PC-3 (cell line): ENCODE measurements at regions not wholly inside any gene's neighbourhood (a gene's known extent, or its start where the extent isn't known, plus 50 kb on each side); places are given as distances from the start of the nearest gene placed in this dataset.

Experiments used
- ATAC-seq: fragments of 200-7000 bp; cut with Tn5 transposase; 2 replicates; pipeline ENCODE4 v1.9.1; 2020; ENCODE audit warnings: mild to moderate bottlenecking, moderate library complexity
- BruUV-seq: library from RNA; stranded (reverse); fragments of 400-500 nt; replicated peaks from 2 replicates; lab custom pipeline; 2021; lab: Mats Ljungman, UMichigan
- CTCF ChIA-PET: fragments of 300-600 bp; sonication (Branson Sonifier 250); formaldehyde crosslinking; loops from one replicate; lab custom pipeline; 2022; ENCODE audit warnings: antibody characterized with exemption; lab: Charles Lee
- POLR2A ChIA-PET: fragments of 300-600 bp; sonication (Branson Sonifier 250); formaldehyde crosslinking; loops from one replicate; lab custom pipeline; 2022; ENCODE audit warnings: antibody characterized with exemption; ENCODE audit not compliant: unreplicated experiment; lab: Charles Lee
- DNase-seq: peaks from one replicate; pipeline ENCODE4 v3.0.0-alpha.2; 2015
- H2AFZ ChIP-seq: fragments of 300-600 bp; sonication (generic); 2 replicates; pipeline ENCODE4 v1.6.0; 2016; ENCODE audit warnings: antibody characterized with exemption, low read length
- H3F3A ChIP-seq: fragments of 300-600 bp; sonication (generic); one replicate; pipeline ENCODE4 v1.6.0; 2017; ENCODE audit warnings: antibody characterized with exemption, low read length, control low read depth, mild to moderate bottlenecking; ENCODE audit not compliant: unreplicated experiment
- H3K27ac ChIP-seq: fragments of 300-600 bp; sonication (generic); 2 replicates; pipeline ENCODE4 v1.5.1; 2016; ENCODE audit warnings: mild to moderate bottlenecking, low read length
- H3K27me3 ChIP-seq: fragments of 300-600 bp; sonication (generic); 2 replicates; pipeline ENCODE4 v1.6.1; 2016; ENCODE audit warnings: low read length, mixed read lengths
- H3K36me3 ChIP-seq: fragments of 300-600 bp; sonication (generic); 2 replicates; pipeline ENCODE4 v1.6.1; 2016; ENCODE audit warnings: low read depth, mixed run types, low read length, mixed read lengths
- H3K4me1 ChIP-seq: fragments of 300-600 bp; sonication (generic); 2 replicates; pipeline ENCODE4 v1.5.1; 2016; ENCODE audit warnings: low read length; ENCODE audit not compliant: insufficient read depth
- H3K4me2 ChIP-seq: fragments of 300-600 bp; sonication (generic); 2 replicates; pipeline ENCODE4 v1.6.0; 2016; ENCODE audit warnings: low read length
- H3K4me3 ChIP-seq: fragments of 300-600 bp; sonication (generic); 2 replicates; pipeline ENCODE4 v1.5.1; 2016; ENCODE audit warnings: mild to moderate bottlenecking, low read length, mixed read lengths
- H3K79me2 ChIP-seq: fragments of 300-600 bp; sonication (generic); 2 replicates; pipeline ENCODE4 v1.6.1; 2017; ENCODE audit warnings: low read length, mixed read lengths
- H3K9ac ChIP-seq: fragments of 300-600 bp; sonication (generic); 2 replicates; pipeline ENCODE4 v1.6.0; 2016; ENCODE audit warnings: mild to moderate bottlenecking, low read length
- H3K9me2 ChIP-seq: fragments of 300-600 bp; sonication (generic); replicated peaks from 2 replicates; pipeline ENCODE4 v1.6.1; 2016; ENCODE audit warnings: mixed run types, low read length, mixed read lengths
- H3K9me3 ChIP-seq: fragments of 300-600 bp; sonication (generic); 2 replicates; pipeline ENCODE4 v1.6.1; 2016; ENCODE audit warnings: low read length, mixed read lengths
- H4K20me1 ChIP-seq: fragments of 300-600 bp; sonication (generic); 2 replicates; pipeline ENCODE4 v1.6.1; 2016; ENCODE audit warnings: low read length, mixed read lengths
- CTCF ChIP-seq: fragments of 300-600 bp; sonication (generic); conservative IDR thresholded peaks from 2 replicates; pipeline ENCODE4 v1.5.1; 2017; ENCODE audit warnings: antibody characterized with exemption, low read depth, mild to moderate bottlenecking, low read length
- EZH2 ChIP-seq: fragments of 300-600 bp; sonication (generic); IDR thresholded peaks from one replicate; pipeline ENCODE4 v1.6.1; 2017; ENCODE audit warnings: antibody characterized with exemption, mild to moderate bottlenecking, low read length; ENCODE audit not compliant: unreplicated experiment
- EZH2phosphoT487 ChIP-seq: fragments of 300-600 bp; sonication (generic); IDR thresholded peaks from 2 replicates; pipeline ENCODE4 v1.6.1; 2018; ENCODE audit warnings: mild to moderate bottlenecking, antibody characterized with exemption, low read length, borderline replicate concordance
- intact Hi-C: fragments of 100-400 bp; cut with micrococcal nuclease; formaldehyde crosslinking; loops from 2 replicates; pipeline ENCODE4 v1.9.0; 2023

GRCh38 chr3:87837076-87837475 lies 221.7 kb downstream of the CGGBP1 start:
- BruUV-seq: no TSS peak
- POLR2A ChIA-PET: no interaction called here
- ATAC-seq: no peak
- Histone ChIP-seq H3K9ac (no peak overlapping the region), H3K36me3 (no peaks in the 10 kb centered on the region), H3K9me3 (peaks cover 5% of the 10 kb centered on the region), H3K27ac (no peak overlapping the region), H2AFZ (no peak overlapping the region), H3F3A (no peaks in the 10 kb centered on the region), H3K79me2 (no peaks in the 10 kb centered on the region), H3K9me2 (no peaks in the 10 kb centered on the region), H3K4me3 (no peak overlapping the region), H4K20me1 (no peaks in the 10 kb centered on the region), H3K4me2 (no peak overlapping the region), H3K4me1 (peaks cover 8% of the 10 kb centered on the region; the same call in 1 of the 2 replicates), H3K27me3 (no peaks in the 10 kb centered on the region)
- no peak for TF ChIP-seq CTCF
- TF ChIP-seq EZH2: no peak
- no peak for TF ChIP-seq EZH2phosphoT487
- no peak for DNase-seq
- intact Hi-C loops: loop anchor here (10.0 kb wide), 1 partner anchor 272 kb away; no protein-coding TSS in a partner anchor
- CTCF ChIA-PET: no interaction called here

GRCh38 chr3:87836026-87836425 lies 222.8 kb downstream of the CGGBP1 start:
- DNase-seq (no peak), ATAC-seq (no peak)
- intact Hi-C loops: loop anchor here (10.0 kb wide), 1 partner anchor 271 kb away; no protein-coding TSS in a partner anchor
- Histone ChIP-seq H3K27ac (no peak overlapping the region), H3K27me3 (no peaks in the 10 kb centered on the region), H3K4me1 (peaks cover 8% of the 10 kb centered on the region; the same call in 1 of the 2 replicates), H3K9me2 (no peaks in the 10 kb centered on the region), H2AFZ (no peak overlapping the region), H3K9ac (no peak overlapping the region), H3K79me2 (no peaks in the 10 kb centered on the region), H3K4me2 (no peak overlapping the region), H3F3A (no peaks in the 10 kb centered on the region), H3K4me3 (no peak overlapping the region), H4K20me1 (no peaks in the 10 kb centered on the region), H3K36me3 (no peaks in the 10 kb centered on the region), H3K9me3 (peaks cover 5% of the 10 kb centered on the region)
- CTCF ChIA-PET: no interaction called here
- no TSS peak for BruUV-seq
- POLR2A ChIA-PET: no interaction called here
- no peak for TF ChIP-seq EZH2phosphoT487
- TF ChIP-seq EZH2: no peak
- no peak for TF ChIP-seq CTCF

GRCh38 chr3:87835236-87835635 lies 223.6 kb downstream of the CGGBP1 start:
- ATAC-seq: no peak
- DNase-seq: no peak
- H2AFZ ChIP-seq: no peak overlapping the region
- ChIA-PET CTCF (no interaction called here), POLR2A (no interaction called here)
- no peaks in the 10 kb centered on the region for H3K27me3 ChIP-seq
- no peaks in the 10 kb centered on the region for H3F3A ChIP-seq
- TF ChIP-seq EZH2: no peak
- TF ChIP-seq CTCF: no peak
- H3K9me3 ChIP-seq: peaks cover 5% of the 10 kb centered on the region
- BruUV-seq: no TSS peak
- H3K9ac ChIP-seq: no peak overlapping the region
- no peaks in the 10 kb centered on the region for H3K9me2 ChIP-seq
- H3K4me2 ChIP-seq: no peak overlapping the region
- H3K27ac ChIP-seq: no peak overlapping the region
- peaks cover 8% of the 10 kb centered on the region; the same call in 1 of the 2 replicates for H3K4me1 ChIP-seq
- intact Hi-C loops: loop anchor here (10.0 kb wide), 1 partner anchor 270 kb away; no protein-coding TSS in a partner anchor
- no peak overlapping the region for H3K4me3 ChIP-seq
- no peaks in the 10 kb centered on the region for H4K20me1 ChIP-seq
- no peaks in the 10 kb centered on the region for H3K36me3 ChIP-seq
- no peaks in the 10 kb centered on the region for H3K79me2 ChIP-seq
